HEK293 (cell line): ENCODE measurements at regions not wholly inside any gene's neighbourhood (a gene's known extent, or its start where the extent isn't known, plus 50 kb on each side); places are given as distances from the start of the nearest gene placed in this dataset.

Experiments
- GLI2 ChIP-seq: fragments of 450-650 bp; formaldehyde crosslinking; IDR thresholded peaks from 2 replicates; pipeline ENCODE4; 2017; ENCODE audit warnings: missing biosample characterization, missing genetic modification characterization, low read depth, borderline replicate concordance
- REST ChIP-seq: fragments of 450-650 bp; formaldehyde crosslinking; IDR thresholded peaks from 2 replicates; pipeline ENCODE4 v1.5.1; 2016; ENCODE audit warnings: missing biosample characterization, missing genetic modification characterization
- ZNF133 ChIP-seq: fragments of 450-650 bp; formaldehyde crosslinking; IDR thresholded peaks from 2 replicates; pipeline ENCODE4 v1.5.1; 2016; ENCODE audit warnings: missing biosample characterization, missing genetic modification characterization
- ZNF416 ChIP-seq: fragments of 450-650 bp; formaldehyde crosslinking; IDR thresholded peaks from 2 replicates; pipeline ENCODE4 v1.5.1; 2016; ENCODE audit warnings: missing biosample characterization, missing genetic modification characterization
- ZNF580 ChIP-seq: fragments of 450-650 bp; formaldehyde crosslinking; IDR thresholded peaks from 2 replicates; pipeline ENCODE4 v1.5.1; 2016; ENCODE audit warnings: missing biosample characterization, missing genetic modification characterization
- ZNF621 ChIP-seq: fragments of 450-650 bp; formaldehyde crosslinking; IDR thresholded peaks from 2 replicates; pipeline ENCODE4 v1.5.1; 2017; ENCODE audit warnings: missing biosample characterization, missing genetic modification characterization
- TF ChIP-seq, protein P1 (sequence below): fragments of 450-650 bp; formaldehyde crosslinking; IDR thresholded peaks from 2 replicates; pipeline ENCODE4 v1.5.1; 2016; ENCODE audit warnings: missing biosample characterization, missing genetic modification characterization

- TF ChIP-seq ZNF416 (tag by site-specific recombination) (no peak), GLI2 (tag by site-specific recombination) (no peak), ZNF580 (tag by site-specific recombination) (no peak), ZNF621 (tag by site-specific recombination) (no peak), REST (tag by site-specific recombination) (no peak), ZNF133 (tag by site-specific recombination) (no peak)
- TF ChIP-seq, protein P1, sequence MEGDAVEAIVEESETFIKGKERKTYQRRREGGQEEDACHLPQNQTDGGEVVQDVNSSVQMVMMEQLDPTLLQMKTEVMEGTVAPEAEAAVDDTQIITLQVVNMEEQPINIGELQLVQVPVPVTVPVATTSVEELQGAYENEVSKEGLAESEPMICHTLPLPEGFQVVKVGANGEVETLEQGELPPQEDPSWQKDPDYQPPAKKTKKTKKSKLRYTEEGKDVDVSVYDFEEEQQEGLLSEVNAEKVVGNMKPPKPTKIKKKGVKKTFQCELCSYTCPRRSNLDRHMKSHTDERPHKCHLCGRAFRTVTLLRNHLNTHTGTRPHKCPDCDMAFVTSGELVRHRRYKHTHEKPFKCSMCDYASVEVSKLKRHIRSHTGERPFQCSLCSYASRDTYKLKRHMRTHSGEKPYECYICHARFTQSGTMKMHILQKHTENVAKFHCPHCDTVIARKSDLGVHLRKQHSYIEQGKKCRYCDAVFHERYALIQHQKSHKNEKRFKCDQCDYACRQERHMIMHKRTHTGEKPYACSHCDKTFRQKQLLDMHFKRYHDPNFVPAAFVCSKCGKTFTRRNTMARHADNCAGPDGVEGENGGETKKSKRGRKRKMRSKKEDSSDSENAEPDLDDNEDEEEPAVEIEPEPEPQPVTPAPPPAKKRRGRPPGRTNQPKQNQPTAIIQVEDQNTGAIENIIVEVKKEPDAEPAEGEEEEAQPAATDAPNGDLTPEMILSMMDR (tag by site-specific recombination) = no peak
These were observed 879.8 kb downstream of the SOCS6 start for GRCh38 chr18:71168557-71169145.
